OCI-LY1 (cell line): ENCODE measurements at regions not wholly inside any gene's neighbourhood (a gene's known extent, or its start where the extent isn't known, plus 50 kb on each side); places are given as distances from the start of the nearest gene placed in this dataset.

ENCODE experiments used
- H2AFZ ChIP-seq: fragments of 200-600 bp; sonication (generic), shearing (Covaris generic); 2 replicates; pipeline ENCODE4 v1.6.0; 2014; ENCODE audit warnings: antibody characterized with exemption, mild to moderate bottlenecking, low read length
- H3F3A ChIP-seq: fragments of 200-600 bp; sonication (generic), shearing (Covaris generic); 2 replicates; pipeline ENCODE4 v1.6.0; 2014; ENCODE audit warnings: mild to moderate bottlenecking, antibody characterized with exemption, low read length, moderate library complexity; ENCODE audit not compliant: insufficient read depth
- H3K27ac ChIP-seq: fragments of 200-600 bp; sonication (generic); 2 replicates; pipeline ENCODE4 v1.5.1; 2014; ENCODE audit warnings: low read length, mixed run types, mild to moderate bottlenecking, low read depth; ENCODE audit not compliant: poor library complexity, severe bottlenecking
- H3K27me3 ChIP-seq: fragments of 200-600 bp; sonication (generic); 2 replicates; pipeline ENCODE4 v1.6.0; 2014; ENCODE audit warnings: antibody characterized with exemption, mild to moderate bottlenecking, low read length, moderate library complexity; ENCODE audit not compliant: insufficient read depth
- H3K36me3 ChIP-seq: fragments of 200-600 bp; sonication (generic); 2 replicates; pipeline ENCODE4 v1.6.1; 2014; ENCODE audit warnings: mild to moderate bottlenecking, antibody characterized with exemption, low read length, moderate library complexity, mixed read lengths; ENCODE audit not compliant: insufficient read depth
- H3K4me1 ChIP-seq: fragments of 200-600 bp; sonication (generic); 2 replicates; pipeline ENCODE4 v1.5.1; 2014; ENCODE audit warnings: mild to moderate bottlenecking, low read length, moderate library complexity; ENCODE audit not compliant: insufficient read depth, severe bottlenecking
- H3K4me2 ChIP-seq: fragments of 200-600 bp; sonication (generic), shearing (Covaris generic); 2 replicates; pipeline ENCODE4 v1.6.1; 2014; ENCODE audit warnings: low read length
- H3K4me3 ChIP-seq: fragments of 200-600 bp; sonication (generic); 2 replicates; pipeline ENCODE4 v1.5.1; 2014; ENCODE audit warnings: low read length, low read depth, mild to moderate bottlenecking, mixed read lengths; ENCODE audit not compliant: poor library complexity, severe bottlenecking
- H3K79me2 ChIP-seq: fragments of 200-600 bp; shearing (Covaris generic); 2 replicates; pipeline ENCODE4 v1.6.1; 2016; ENCODE audit warnings: mixed run types, low read length, mixed read lengths; ENCODE audit not compliant: insufficient read depth
- H3K9ac ChIP-seq: fragments of 200-600 bp; sonication (generic), shearing (Covaris generic); 2 replicates; pipeline ENCODE4 v1.6.1; 2014; ENCODE audit warnings: mild to moderate bottlenecking, low read length, mixed read lengths
- H3K9me2 ChIP-seq: fragments of 200-600 bp; sonication (generic), shearing (Covaris generic); 2 replicates; pipeline ENCODE4 v1.6.1; 2014; ENCODE audit warnings: low read depth, mild to moderate bottlenecking, low read length, mixed read lengths
- H3K9me3 ChIP-seq: fragments of 200-600 bp; shearing (Covaris generic); 2 replicates; pipeline ENCODE4 v1.6.1; 2014; ENCODE audit warnings: low read length, mixed read lengths
- H4K20me1 ChIP-seq: fragments of 200-600 bp; sonication (generic), shearing (Covaris generic); 2 replicates; pipeline ENCODE4 v1.6.0; 2016; ENCODE audit warnings: mild to moderate bottlenecking, low read length; ENCODE audit not compliant: insufficient read depth
- CTCF ChIP-seq: fragments of 200-600 bp; sonication (generic), shearing (Covaris generic); IDR thresholded peaks from 2 replicates; pipeline ENCODE4 v1.5.1; 2017; ENCODE audit warnings: mild to moderate bottlenecking, antibody characterized with exemption, low read length, moderate library complexity, mixed read lengths
- EZH2 ChIP-seq: fragments of 200-600 bp; sonication (generic), shearing (Covaris generic); IDR thresholded peaks from 2 replicates; pipeline ENCODE4 v1.8.0; 2017; ENCODE audit warnings: borderline replicate concordance, mixed run types, mild to moderate bottlenecking, antibody characterized with exemption, low read length, moderate library complexity, mixed read lengths

GRCh38 chr16:17983847-17984639 lies 352.5 kb downstream of the NPIPA8 start:
- Histone ChIP-seq H2AFZ (no peak overlapping the region), H4K20me1 (no peaks in the 10 kb centered on the region), H3K9me2 (no peaks in the 10 kb centered on the region), H3K36me3 (no peaks in the 10 kb centered on the region), H3K27ac (no peak overlapping the region), H3K9me3 (no peaks in the 10 kb centered on the region), H3K9ac (no peak overlapping the region), H3K4me2 (no peak overlapping the region), H3F3A (no peaks in the 10 kb centered on the region), H3K4me3 (no peak overlapping the region), H3K4me1 (no peaks in the 10 kb centered on the region), H3K27me3 (no peaks in the 10 kb centered on the region), H3K79me2 (no peaks in the 10 kb centered on the region)
- TF ChIP-seq CTCF (no peak), EZH2 (no peak)

DNA sequence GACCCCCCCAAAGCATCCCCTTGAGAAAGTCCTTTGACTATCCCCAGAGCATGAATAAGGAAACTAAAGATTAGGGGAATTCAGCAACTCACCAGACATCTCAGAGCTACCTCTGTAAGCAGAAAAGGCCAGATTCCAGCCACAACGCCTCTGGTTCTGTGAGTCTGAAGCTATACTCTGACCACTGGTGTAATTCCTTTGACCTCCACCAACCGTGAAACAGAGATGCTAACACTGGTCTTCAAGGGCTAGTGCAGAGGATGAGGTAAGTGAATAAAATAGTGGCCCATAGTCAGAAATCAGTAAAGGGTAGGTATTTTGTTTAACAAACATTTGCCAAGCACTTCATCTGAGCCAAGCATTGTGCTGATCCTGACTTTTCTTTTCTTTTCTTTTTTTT lies 353.4 kb downstream of the NPIPA8 start:
- Histone ChIP-seq H3K36me3 (no peaks in the 10 kb centered on the region), H4K20me1 (no peaks in the 10 kb centered on the region), H3K9me3 (no peaks in the 10 kb centered on the region), H3K9me2 (no peaks in the 10 kb centered on the region), H3K9ac (no peak overlapping the region), H3F3A (no peaks in the 10 kb centered on the region), H3K4me3 (no peak overlapping the region), H3K4me1 (no peaks in the 10 kb centered on the region), H3K27ac (no peak overlapping the region), H3K79me2 (no peaks in the 10 kb centered on the region), H3K27me3 (no peaks in the 10 kb centered on the region), H2AFZ (no peak overlapping the region), H3K4me2 (no peak overlapping the region)
- TF ChIP-seq EZH2 (no peak), CTCF (no peak)

DNA sequence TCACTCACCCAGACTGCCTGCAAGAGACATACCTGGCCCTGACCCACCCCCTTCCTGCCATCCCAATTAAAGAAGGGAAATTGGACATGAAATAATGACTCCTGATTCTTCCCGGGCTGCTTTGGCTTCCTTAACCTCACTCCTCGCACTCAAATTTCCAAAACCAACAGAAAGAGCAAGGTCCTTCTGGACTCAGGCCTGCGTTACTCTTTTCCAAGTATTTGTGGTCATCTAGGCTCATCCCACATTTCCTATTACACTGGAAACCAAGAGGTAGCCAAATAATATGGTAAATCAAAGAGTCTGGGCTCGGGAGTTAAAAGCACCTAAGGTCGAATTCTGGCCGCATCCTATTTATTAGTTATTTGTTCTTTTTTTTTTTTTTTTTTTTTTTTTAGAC lies 359.3 kb downstream of the NPIPA8 start:
- Histone ChIP-seq H4K20me1 (no peaks in the 10 kb centered on the region), H3K27ac (no peak overlapping the region), H3F3A (no peaks in the 10 kb centered on the region), H3K79me2 (no peaks in the 10 kb centered on the region), H3K27me3 (no peaks in the 10 kb centered on the region), H3K36me3 (no peaks in the 10 kb centered on the region), H3K4me1 (no peaks in the 10 kb centered on the region), H3K9me2 (no peaks in the 10 kb centered on the region), H2AFZ (no peak overlapping the region), H3K9me3 (no peaks in the 10 kb centered on the region), H3K4me3 (no peak overlapping the region), H3K4me2 (no peak overlapping the region), H3K9ac (no peak overlapping the region)
- TF ChIP-seq CTCF: no peak
- TF ChIP-seq EZH2: no peak
